ENCODE measurements at regions not wholly inside any gene's neighbourhood (a gene's known extent, or its start where the extent isn't known, plus 50 kb on each side); places are given as distances from the start of the nearest gene placed in this dataset.

- no peak overlapping the region for H3K4me3 ChIP-seq (replicated peaks; ENCODE audit: low read depth, low read length)
- no peak for DNase-seq (ENCODE audit: low read depth)
- no peak for TF ChIP-seq CTCF (IDR thresholded peaks at IDR 0.05; ENCODE audit: low read length, missing control alignments)
These were observed 161.1 kb upstream of the ZWINT start for GRCh38 chr10:56522166-56522565.

- no peak overlapping the region for H3K4me3 ChIP-seq (replicated peaks; ENCODE audit: low read depth, low read length)
- DNase-seq (ENCODE audit: low read depth), result no peak
- TF ChIP-seq CTCF (IDR thresholded peaks at IDR 0.05; ENCODE audit: low read length, missing control alignments), result no peak
These were observed 147.5 kb upstream of the ZWINT start for GRCh38 chr10:56508562-56508961.

DNA sequence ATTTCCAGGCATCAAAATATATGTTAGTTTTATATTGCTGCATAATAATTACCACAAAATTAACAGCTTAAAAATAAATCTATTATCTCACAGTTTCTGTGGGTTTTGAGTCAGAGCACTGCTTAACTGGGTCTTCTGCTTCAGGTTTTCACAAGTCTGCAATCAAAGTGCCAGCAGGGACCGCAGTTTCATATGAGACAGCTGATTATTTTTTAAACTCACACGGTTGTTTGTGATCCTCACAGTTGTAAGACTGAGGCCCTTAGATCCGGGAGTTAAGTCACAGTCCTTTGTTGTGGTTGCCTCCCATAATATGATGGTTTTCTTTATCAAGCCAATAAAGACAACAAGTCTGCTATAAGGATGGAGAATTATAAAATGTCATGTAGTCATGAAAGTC lies 146.0 kb upstream of the ZWINT start:
- no peak for TF ChIP-seq CTCF (IDR thresholded peaks at IDR 0.05; ENCODE audit: low read length, missing control alignments)
- H3K4me3 ChIP-seq (replicated peaks; ENCODE audit: low read depth, low read length), result no peak overlapping the region
- DNase-seq (ENCODE audit: low read depth), result no peak

- no peak overlapping the region for H3K4me3 ChIP-seq (replicated peaks; ENCODE audit: low read depth, low read length)
- DNase-seq (ENCODE audit: low read depth), result no peak
- TF ChIP-seq CTCF (IDR thresholded peaks at IDR 0.05; ENCODE audit: low read length, missing control alignments), result no peak
These were observed 144.5 kb upstream of the ZWINT start for GRCh38 chr10:56505555-56505954.

DNA sequence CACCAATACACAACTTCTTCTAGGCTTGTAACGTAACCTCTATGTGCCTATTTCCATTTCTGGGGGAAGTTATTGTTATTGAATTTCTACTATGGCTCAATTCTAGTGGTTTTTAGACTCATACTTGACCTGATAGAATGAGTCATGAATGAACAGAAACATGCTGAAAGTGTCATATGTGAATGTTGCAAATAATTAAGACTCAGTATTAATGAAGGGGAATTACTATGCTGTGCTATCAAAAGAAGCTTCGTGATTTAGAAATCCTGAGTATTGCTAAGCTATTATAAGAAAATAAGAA lies 135.1 kb upstream of the ZWINT start:
- DNase-seq (ENCODE audit: low read depth), result no peak
- no peak overlapping the region for H3K4me3 ChIP-seq (replicated peaks; ENCODE audit: low read depth, low read length)
- no peak for TF ChIP-seq CTCF (IDR thresholded peaks at IDR 0.05; ENCODE audit: low read length, missing control alignments)

GRCh38 chr10:56487746-56488145 lies 126.7 kb upstream of the ZWINT start:
- no peak for TF ChIP-seq CTCF (IDR thresholded peaks at IDR 0.05; ENCODE audit: low read length, missing control alignments)
- no peak overlapping the region for H3K4me3 ChIP-seq (replicated peaks; ENCODE audit: low read depth, low read length)
- DNase-seq (ENCODE audit: low read depth), result no peak

DNA sequence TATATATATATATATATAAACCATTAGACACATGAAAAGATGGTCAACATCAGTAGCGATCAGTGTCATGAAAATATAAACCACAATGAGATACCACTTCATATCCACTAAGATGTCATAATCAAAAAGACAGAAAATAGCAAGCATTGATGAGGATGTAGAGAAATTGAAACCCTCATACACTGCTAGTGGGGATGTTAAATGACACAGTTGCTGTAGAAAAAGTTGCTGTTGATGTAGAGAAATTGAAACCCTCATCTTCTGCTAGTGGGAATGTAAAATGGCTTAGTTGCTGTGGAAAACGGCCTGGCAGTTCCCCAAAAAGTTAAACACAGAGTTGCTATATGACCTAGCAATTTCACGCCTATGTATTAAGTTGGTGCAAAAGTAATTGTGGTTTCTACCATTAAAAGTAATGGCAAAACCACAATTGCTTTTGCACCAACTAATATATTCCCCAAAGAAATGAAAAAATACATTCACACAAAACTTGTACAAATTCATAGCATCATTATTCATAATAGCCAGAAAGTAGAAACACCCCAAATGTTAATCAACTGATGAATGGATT lies 120.5 kb upstream of the ZWINT start:
- no peak for TF ChIP-seq CTCF (IDR thresholded peaks at IDR 0.05; ENCODE audit: low read length, missing control alignments)
- H3K4me3 ChIP-seq (replicated peaks; ENCODE audit: low read depth, low read length), result no peak overlapping the region
- no peak for DNase-seq (ENCODE audit: low read depth)
